ENCODE measurements at regions not wholly inside any gene's neighbourhood (a gene's known extent, or its start where the extent isn't known, plus 50 kb on each side); places are given as distances from the start of the nearest gene placed in this dataset.

DNA sequence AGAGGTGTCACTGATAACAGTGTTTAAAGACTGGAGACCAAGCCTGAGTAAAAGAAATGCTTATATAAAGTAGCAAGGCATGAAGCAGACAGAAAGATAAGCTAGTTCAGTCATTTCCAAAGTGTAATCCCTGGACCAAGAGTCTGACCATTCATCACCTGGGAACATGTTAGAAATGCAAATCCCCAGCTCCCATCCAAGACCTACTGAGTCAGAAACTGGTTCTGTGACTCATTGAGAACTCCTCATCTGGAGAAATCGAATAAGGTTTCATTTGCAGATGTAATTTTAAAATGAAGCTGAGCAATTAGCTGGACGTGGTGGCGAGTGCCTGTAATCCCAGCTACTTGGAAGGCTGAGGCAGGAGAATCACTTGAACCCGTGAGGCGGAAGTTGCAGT lies 473.9 kb upstream of the UBE2E2 start:
- TF ChIP-seq POLR2AphosphoS5 (IDR thresholded peaks at IDR 0.05; ENCODE audit: low read depth, low read length), result no peak
- no peak for TF ChIP-seq POLR2A (IDR thresholded peaks at IDR 0.05; ENCODE audit: borderline replicate concordance, extremely low read depth, insufficient read depth, insufficient read length)
- TF ChIP-seq, protein P1, sequence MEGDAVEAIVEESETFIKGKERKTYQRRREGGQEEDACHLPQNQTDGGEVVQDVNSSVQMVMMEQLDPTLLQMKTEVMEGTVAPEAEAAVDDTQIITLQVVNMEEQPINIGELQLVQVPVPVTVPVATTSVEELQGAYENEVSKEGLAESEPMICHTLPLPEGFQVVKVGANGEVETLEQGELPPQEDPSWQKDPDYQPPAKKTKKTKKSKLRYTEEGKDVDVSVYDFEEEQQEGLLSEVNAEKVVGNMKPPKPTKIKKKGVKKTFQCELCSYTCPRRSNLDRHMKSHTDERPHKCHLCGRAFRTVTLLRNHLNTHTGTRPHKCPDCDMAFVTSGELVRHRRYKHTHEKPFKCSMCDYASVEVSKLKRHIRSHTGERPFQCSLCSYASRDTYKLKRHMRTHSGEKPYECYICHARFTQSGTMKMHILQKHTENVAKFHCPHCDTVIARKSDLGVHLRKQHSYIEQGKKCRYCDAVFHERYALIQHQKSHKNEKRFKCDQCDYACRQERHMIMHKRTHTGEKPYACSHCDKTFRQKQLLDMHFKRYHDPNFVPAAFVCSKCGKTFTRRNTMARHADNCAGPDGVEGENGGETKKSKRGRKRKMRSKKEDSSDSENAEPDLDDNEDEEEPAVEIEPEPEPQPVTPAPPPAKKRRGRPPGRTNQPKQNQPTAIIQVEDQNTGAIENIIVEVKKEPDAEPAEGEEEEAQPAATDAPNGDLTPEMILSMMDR (IDR thresholded peaks at IDR 0.05 in 2 of 3, conservative IDR thresholded peaks at IDR 0.05 in 1 of 3; ENCODE audit: borderline replicate concordance in 1 of 3, insufficient read depth in 1 of 3, low read depth in 2 of 3, low read length in 2 of 3), result no peak
- TF ChIP-seq, protein P2, sequence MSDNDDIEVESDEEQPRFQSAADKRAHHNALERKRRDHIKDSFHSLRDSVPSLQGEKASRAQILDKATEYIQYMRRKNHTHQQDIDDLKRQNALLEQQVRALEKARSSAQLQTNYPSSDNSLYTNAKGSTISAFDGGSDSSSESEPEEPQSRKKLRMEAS (IDR thresholded peaks at IDR 0.05), result no peak
- no peak for TF ChIP-seq EZH2 (IDR thresholded peaks at IDR 0.05)
- TF ChIP-seq EZH2phosphoT487 (IDR thresholded peaks at IDR 0.05; ENCODE audit: borderline replicate concordance), result no peak
- no peak for TF ChIP-seq CEBPB (IDR thresholded peaks at IDR 0.05; ENCODE audit: low read depth)
- TF ChIP-seq, protein P3, sequence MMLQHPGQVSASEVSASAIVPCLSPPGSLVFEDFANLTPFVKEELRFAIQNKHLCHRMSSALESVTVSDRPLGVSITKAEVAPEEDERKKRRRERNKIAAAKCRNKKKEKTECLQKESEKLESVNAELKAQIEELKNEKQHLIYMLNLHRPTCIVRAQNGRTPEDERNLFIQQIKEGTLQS (IDR thresholded peaks at IDR 0.05), result no peak
- TF ChIP-seq ZNF274 (IDR thresholded peaks at IDR 0.05; ENCODE audit: low read depth, low read length), result no peak
- TF ChIP-seq TCF7L2 (IDR thresholded peaks at IDR 0.05; ENCODE audit: borderline replicate concordance, extremely low read depth, insufficient read depth, insufficient read length), result no peak
